GM12872 (cell line): ENCODE measurements at regions not wholly inside any gene's neighbourhood (a gene's known extent, or its start where the extent isn't known, plus 50 kb on each side); places are given as distances from the start of the nearest gene placed in this dataset.

ENCODE experiments used
- CTCF ChIP-seq: IDR thresholded peaks from 3 replicates; pipeline ENCODE4 v1.5.1; 2011; ENCODE audit warnings: low read depth, mild to moderate bottlenecking, low read length, moderate library complexity; ENCODE audit not compliant: insufficient read depth

DNA sequence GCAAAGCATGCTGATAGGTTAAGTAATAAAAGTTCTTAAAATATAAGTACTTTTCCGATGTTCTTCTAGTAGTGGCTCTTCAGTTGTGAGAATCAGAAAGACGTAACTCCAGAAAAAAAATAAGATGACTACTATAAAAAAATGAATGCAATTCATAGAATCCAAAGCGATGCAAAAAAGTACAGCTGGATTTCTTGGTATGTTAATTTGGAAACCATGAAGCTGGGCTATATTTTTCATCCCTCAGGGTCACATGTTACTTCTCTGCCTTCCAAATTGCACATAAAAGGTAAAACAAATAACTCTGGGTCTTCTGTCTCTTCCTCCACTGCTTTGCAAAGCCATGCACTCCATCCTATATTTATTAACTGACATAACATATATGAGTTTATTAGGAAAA is 843.9 kb upstream of the DPPA4 start:
- no peak for TF ChIP-seq CTCF

GRCh38 chr3:110184536-110184935 is 847.2 kb upstream of the DPPA4 start:
- TF ChIP-seq CTCF = no peak

- no peak for TF ChIP-seq CTCF
Measured at GRCh38 chr3:110193074-110193473, 855.7 kb upstream of the DPPA4 start.

DNA sequence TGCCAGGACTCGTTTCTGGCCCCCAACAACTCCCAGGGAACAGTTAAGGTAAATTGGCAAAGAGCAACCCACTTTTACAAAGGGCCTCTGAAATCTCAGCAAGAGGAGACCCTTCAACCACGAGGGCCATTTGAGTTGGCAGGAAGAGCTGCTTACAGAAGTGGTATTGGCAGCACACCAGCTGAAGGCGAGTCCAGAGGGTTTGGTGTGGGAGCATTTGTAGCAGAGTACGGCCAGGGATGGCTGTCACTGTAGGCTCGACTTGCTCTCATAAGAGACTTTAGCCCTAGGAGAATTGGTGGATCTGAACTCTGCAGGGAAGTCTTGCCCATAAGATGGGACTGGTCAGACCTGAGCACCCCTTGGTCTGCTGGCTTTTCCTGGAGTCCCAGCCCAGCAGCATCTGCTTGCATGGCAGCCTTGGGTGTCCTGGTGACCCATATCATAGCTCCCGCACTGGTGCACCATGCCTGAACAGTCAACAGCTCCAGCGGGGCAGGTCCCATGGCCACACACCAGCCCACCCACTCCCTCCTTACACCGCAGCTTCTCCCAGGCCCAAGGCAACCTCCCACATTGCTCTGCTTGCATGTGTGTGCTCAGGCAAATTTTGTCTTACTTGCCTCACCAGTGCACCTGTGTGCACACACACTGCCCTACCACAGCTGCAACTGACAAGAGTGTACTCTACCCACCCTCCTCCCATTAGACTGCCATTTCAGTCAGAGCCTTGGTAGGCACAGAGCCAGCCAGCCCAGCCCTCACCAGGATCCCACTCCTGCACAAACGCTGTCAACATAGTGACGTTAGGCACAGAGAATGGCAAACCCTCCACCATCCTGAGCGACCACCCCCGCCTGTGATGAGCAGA is 861.6 kb upstream of the DPPA4 start:
- no peak for TF ChIP-seq CTCF

GRCh38 chr3:110199588-110199943 is 862.2 kb upstream of the DPPA4 start:
- no peak for TF ChIP-seq CTCF

GRCh38 chr3:110210086-110210660 is 861.4 kb upstream of the NECTIN3 start:
- TF ChIP-seq CTCF = no peak

- no peak for TF ChIP-seq CTCF
Measured at GRCh38 chr3:110226645-110227044, 845.0 kb upstream of the NECTIN3 start.
